ENCODE measurements at regions not wholly inside any gene's neighbourhood (a gene's known extent, or its start where the extent isn't known, plus 50 kb on each side); places are given as distances from the start of the nearest gene placed in this dataset.

- no peak for TF ChIP-seq EP300 (conservative IDR thresholded peaks at IDR 0.05; ENCODE audit: poor library complexity, severe bottlenecking)
- TF ChIP-seq, protein P1, sequence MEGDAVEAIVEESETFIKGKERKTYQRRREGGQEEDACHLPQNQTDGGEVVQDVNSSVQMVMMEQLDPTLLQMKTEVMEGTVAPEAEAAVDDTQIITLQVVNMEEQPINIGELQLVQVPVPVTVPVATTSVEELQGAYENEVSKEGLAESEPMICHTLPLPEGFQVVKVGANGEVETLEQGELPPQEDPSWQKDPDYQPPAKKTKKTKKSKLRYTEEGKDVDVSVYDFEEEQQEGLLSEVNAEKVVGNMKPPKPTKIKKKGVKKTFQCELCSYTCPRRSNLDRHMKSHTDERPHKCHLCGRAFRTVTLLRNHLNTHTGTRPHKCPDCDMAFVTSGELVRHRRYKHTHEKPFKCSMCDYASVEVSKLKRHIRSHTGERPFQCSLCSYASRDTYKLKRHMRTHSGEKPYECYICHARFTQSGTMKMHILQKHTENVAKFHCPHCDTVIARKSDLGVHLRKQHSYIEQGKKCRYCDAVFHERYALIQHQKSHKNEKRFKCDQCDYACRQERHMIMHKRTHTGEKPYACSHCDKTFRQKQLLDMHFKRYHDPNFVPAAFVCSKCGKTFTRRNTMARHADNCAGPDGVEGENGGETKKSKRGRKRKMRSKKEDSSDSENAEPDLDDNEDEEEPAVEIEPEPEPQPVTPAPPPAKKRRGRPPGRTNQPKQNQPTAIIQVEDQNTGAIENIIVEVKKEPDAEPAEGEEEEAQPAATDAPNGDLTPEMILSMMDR (IDR thresholded peaks at IDR 0.05; ENCODE audit: poor library complexity, severe bottlenecking) = no peak
- TF ChIP-seq, protein P2, sequence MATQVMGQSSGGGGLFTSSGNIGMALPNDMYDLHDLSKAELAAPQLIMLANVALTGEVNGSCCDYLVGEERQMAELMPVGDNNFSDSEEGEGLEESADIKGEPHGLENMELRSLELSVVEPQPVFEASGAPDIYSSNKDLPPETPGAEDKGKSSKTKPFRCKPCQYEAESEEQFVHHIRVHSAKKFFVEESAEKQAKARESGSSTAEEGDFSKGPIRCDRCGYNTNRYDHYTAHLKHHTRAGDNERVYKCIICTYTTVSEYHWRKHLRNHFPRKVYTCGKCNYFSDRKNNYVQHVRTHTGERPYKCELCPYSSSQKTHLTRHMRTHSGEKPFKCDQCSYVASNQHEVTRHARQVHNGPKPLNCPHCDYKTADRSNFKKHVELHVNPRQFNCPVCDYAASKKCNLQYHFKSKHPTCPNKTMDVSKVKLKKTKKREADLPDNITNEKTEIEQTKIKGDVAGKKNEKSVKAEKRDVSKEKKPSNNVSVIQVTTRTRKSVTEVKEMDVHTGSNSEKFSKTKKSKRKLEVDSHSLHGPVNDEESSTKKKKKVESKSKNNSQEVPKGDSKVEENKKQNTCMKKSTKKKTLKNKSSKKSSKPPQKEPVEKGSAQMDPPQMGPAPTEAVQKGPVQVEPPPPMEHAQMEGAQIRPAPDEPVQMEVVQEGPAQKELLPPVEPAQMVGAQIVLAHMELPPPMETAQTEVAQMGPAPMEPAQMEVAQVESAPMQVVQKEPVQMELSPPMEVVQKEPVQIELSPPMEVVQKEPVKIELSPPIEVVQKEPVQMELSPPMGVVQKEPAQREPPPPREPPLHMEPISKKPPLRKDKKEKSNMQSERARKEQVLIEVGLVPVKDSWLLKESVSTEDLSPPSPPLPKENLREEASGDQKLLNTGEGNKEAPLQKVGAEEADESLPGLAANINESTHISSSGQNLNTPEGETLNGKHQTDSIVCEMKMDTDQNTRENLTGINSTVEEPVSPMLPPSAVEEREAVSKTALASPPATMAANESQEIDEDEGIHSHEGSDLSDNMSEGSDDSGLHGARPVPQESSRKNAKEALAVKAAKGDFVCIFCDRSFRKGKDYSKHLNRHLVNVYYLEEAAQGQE (IDR thresholded peaks at IDR 0.05; ENCODE audit: borderline replicate concordance) = no peak
- TF ChIP-seq EZH2 (IDR thresholded peaks at IDR 0.05; ENCODE audit: borderline replicate concordance, insufficient read depth, low read length, poor library complexity, severe bottlenecking) = no peak
- no peak for TF ChIP-seq POLR2AphosphoS5 (IDR thresholded peaks at IDR 0.05)
- no peak for TF ChIP-seq TAF1 (IDR thresholded peaks at IDR 0.05; ENCODE audit: low read depth)
These were observed 430.2 kb downstream of the INHBA start for GRCh38 chr7:41272664-41273063.

Data from neural cell (in vitro differentiated cells).